HCT116 (cell line): ENCODE measurements at regions not wholly inside any gene's neighbourhood (a gene's known extent, or its start where the extent isn't known, plus 50 kb on each side); places are given as distances from the start of the nearest gene placed in this dataset.

Experiments
- ATAC-seq: fragments of 200-7000 bp; cut with Tn5 transposase; 2 replicates; pipeline ENCODE4 v1.9.1; 2020; ENCODE audit warnings: mild to moderate bottlenecking, moderate library complexity
- BruUV-seq: library from RNA; stranded (reverse); fragments of 400-500 nt; replicated peaks from 2 replicates; lab custom pipeline; 2021; lab: Mats Ljungman, UMichigan
- CTCF ChIA-PET: fragments of 300-600 bp; sonication (Branson Sonifier 250); formaldehyde crosslinking; loops from one replicate; lab custom pipeline; 2021; ENCODE audit warnings: antibody characterized with exemption; lab: Charles Lee
- POLR2A ChIA-PET: fragments of 300-600, 350-600 bp; sonication (Branson Sonifier 250); formaldehyde crosslinking; loops from one replicate; lab custom pipeline; 2021; ENCODE audit warnings: antibody characterized with exemption; lab: Charles Lee
- RAD21 ChIA-PET, 2 experiments: fragments of 300-600 bp; sonication (Branson Sonifier 250); formaldehyde crosslinking; loops; one replicate each; lab custom pipeline; 2023; ENCODE audit warnings: low total read pairs in 2 of 2; ENCODE audit not compliant: uncharacterized antibody in 2 of 2, unreplicated experiment in 2 of 2, low non-redundant PET in 1 of 2; lab: Charles Lee
- DNase-seq: peaks from one replicate; pipeline ENCODE4 v3.0.0-alpha.2; 2010; ENCODE audit warnings: low read depth, low spot score
- H2AFZ ChIP-seq: fragments of 200-600 bp; shearing (Covaris generic), sonication (generic); 2 replicates; pipeline ENCODE4 v1.6.1; 2017; ENCODE audit warnings: low read depth, mixed run types, mixed read lengths, antibody characterized with exemption, low read length; ENCODE audit not compliant: poor library complexity, severe bottlenecking
- H3K27ac ChIP-seq: 2 replicates; pipeline ENCODE4 v1.5.1; 2012; ENCODE audit warnings: low read depth, low read length
- H3K27me3 ChIP-seq: fragments of 200-600 bp; sonication (generic); 2 replicates; pipeline ENCODE4 v1.6.1; 2016; ENCODE audit warnings: mixed run types, low read length, mixed read lengths; ENCODE audit not compliant: insufficient read depth
- H3K36me3 ChIP-seq, 2 experiments: fragments of 200-500 bp in 1 of 2; fragments of 200-600 bp in 1 of 2; sonication (Bioruptor generic) in 1 of 2; sonication (generic) in 1 of 2; 2 replicates each; pipeline versions ENCODE4 v1.5.1 to v1.6.1; 2014 to 2016; ENCODE audit warnings: low read length in 2 of 2, inconsistent platforms in 1 of 2, mixed read lengths in 1 of 2, mixed run types in 1 of 2; ENCODE audit not compliant: insufficient read depth in 2 of 2, control insufficient read depth in 1 of 2
- H3K4me1 ChIP-seq, 2 experiments: fragments of 200-600 bp in 1 of 2; sonication (generic) in 1 of 2; 2 replicates each; pipeline versions ENCODE4 v1.5.1 to v1.6.1; 2012 to 2017; ENCODE audit warnings: low read length in 2 of 2, inconsistent platforms in 1 of 2, mild to moderate bottlenecking in 1 of 2, mixed read lengths in 1 of 2, mixed run types in 1 of 2, moderate library complexity in 1 of 2; ENCODE audit not compliant: insufficient read depth in 2 of 2, control insufficient read depth in 1 of 2
- H3K4me2 ChIP-seq: fragments of 200-600 bp; sonication (generic); 2 replicates; pipeline ENCODE4 v1.6.1; 2017; ENCODE audit warnings: mixed run types, low read length, mixed read lengths
- H3K4me3 ChIP-seq, 2 experiments: fragments of 200-600 bp in 1 of 2; sonication (generic) in 1 of 2; replicated peaks in 1 of 2; 2 replicates each; pipeline ENCODE4 v1.5.1; 2011 to 2016; ENCODE audit warnings: low read length in 2 of 2, control low read depth in 1 of 2, low read depth in 1 of 2, mild to moderate bottlenecking in 1 of 2, mixed read lengths in 1 of 2, mixed run types in 1 of 2
- H3K79me2 ChIP-seq: fragments of 200-600 bp; sonication (generic); 2 replicates; pipeline ENCODE4 v1.6.1; 2017; ENCODE audit warnings: mild to moderate bottlenecking, mixed run types, low read length, moderate library complexity, mixed read lengths; ENCODE audit not compliant: insufficient read depth
- H3K9ac ChIP-seq: fragments of 200-600 bp; sonication (generic); 2 replicates; pipeline ENCODE4 v1.6.1; 2016; ENCODE audit warnings: low read length, mixed read lengths
- H3K9me2 ChIP-seq: fragments of 200-600 bp; sonication (generic), shearing (Covaris generic); 2 replicates; pipeline ENCODE4 v1.6.1; 2017; ENCODE audit warnings: mixed run types, mild to moderate bottlenecking, moderate library complexity; ENCODE audit not compliant: insufficient read depth
- H3K9me3 ChIP-seq, 2 experiments: fragments of 200-500 bp in 1 of 2; fragments of 200-600 bp in 1 of 2; sonication (Bioruptor generic) in 1 of 2; sonication (generic) in 1 of 2; 2 replicates each; pipeline ENCODE4 v1.6.1; 2014 to 2017; ENCODE audit warnings: low read length in 2 of 2, mixed read lengths in 2 of 2, inconsistent platforms in 1 of 2, low read depth in 1 of 2, mild to moderate bottlenecking in 1 of 2, mixed run types in 1 of 2, moderate library complexity in 1 of 2; ENCODE audit not compliant: control insufficient read depth in 1 of 2, insufficient read depth in 1 of 2
- H4K20me1 ChIP-seq: fragments of 200-600 bp; sonication (generic), shearing (Covaris generic); 2 replicates; pipeline ENCODE4 v1.6.1; 2017; ENCODE audit warnings: mixed run types, mild to moderate bottlenecking, moderate library complexity; ENCODE audit not compliant: insufficient read depth
- ATF3 ChIP-seq: IDR thresholded peaks from 2 replicates; pipeline ENCODE4 v1.6.1; 2012
- CBX3 ChIP-seq: IDR thresholded peaks from 2 replicates; pipeline ENCODE4 v1.6.1; 2012; ENCODE audit warnings: low read depth
- CEBPB ChIP-seq: IDR thresholded peaks from 2 replicates; pipeline ENCODE4 v1.6.1; 2012; ENCODE audit warnings: low read depth
- CTCF ChIP-seq, 3 experiments: fragments of 200-600 bp in 1 of 3; sonication (generic) in 1 of 3; IDR thresholded peaks in 2 of 3; conservative IDR thresholded peaks in 1 of 3; 2 replicates each; pipeline ENCODE4 v1.5.1; 2012 to 2017; ENCODE audit warnings: low read depth in 2 of 3, low read length in 2 of 3, antibody characterized with exemption in 1 of 3, borderline replicate concordance in 1 of 3, control low read depth in 1 of 3, mild to moderate bottlenecking in 1 of 3, mixed read lengths in 1 of 3, mixed run types in 1 of 3, moderate library complexity in 1 of 3; ENCODE audit not compliant: insufficient read depth in 1 of 3
- ELF1 ChIP-seq: IDR thresholded peaks from 2 replicates; pipeline ENCODE4 v1.6.1; 2012; ENCODE audit warnings: low read depth, borderline replicate concordance
- EZH2phosphoT487 ChIP-seq: fragments of 200-600 bp; IDR thresholded peaks from 2 replicates; pipeline ENCODE4 v1.6.1; 2018; ENCODE audit warnings: antibody characterized with exemption, borderline replicate concordance
- FOSL1 ChIP-seq: IDR thresholded peaks from 2 replicates; pipeline ENCODE4 v1.6.1; 2012; ENCODE audit warnings: low read depth
- JUND ChIP-seq: IDR thresholded peaks from 2 replicates; pipeline ENCODE4 v1.6.1; 2012
- MAX ChIP-seq: IDR thresholded peaks from 2 replicates; pipeline ENCODE4 v1.6.1; 2012
- POLR2A ChIP-seq: IDR thresholded peaks from 2 replicates; pipeline ENCODE4 v1.7.0; 2011; ENCODE audit warnings: borderline replicate concordance; ENCODE audit not compliant: insufficient read depth, insufficient read length; ENCODE audit errors: extremely low read depth
- POLR2AphosphoS5 ChIP-seq: IDR thresholded peaks from 2 replicates; pipeline ENCODE4 v1.6.1; 2011; ENCODE audit warnings: mild to moderate bottlenecking, low read depth, low read length, moderate library complexity
- RAD21 ChIP-seq: IDR thresholded peaks from 2 replicates; pipeline ENCODE4 v1.6.1; 2012; ENCODE audit warnings: low read depth, mild to moderate bottlenecking
- REST ChIP-seq: IDR thresholded peaks from 2 replicates; pipeline ENCODE4 v1.6.1; 2012; ENCODE audit warnings: low read depth
- SP1 ChIP-seq: IDR thresholded peaks from 2 replicates; pipeline ENCODE4 v1.6.1; 2012; ENCODE audit warnings: low read depth
- SRF ChIP-seq: IDR thresholded peaks from 2 replicates; pipeline ENCODE4 v1.6.1; 2012; ENCODE audit warnings: low read depth
- TCF7L2 ChIP-seq: IDR thresholded peaks from 2 replicates; pipeline ENCODE4 v1.7.0; 2011; ENCODE audit warnings: borderline replicate concordance, inconsistent platforms; ENCODE audit not compliant: insufficient read depth, insufficient read length; ENCODE audit errors: extremely low read depth
- YY1 ChIP-seq: IDR thresholded peaks from 2 replicates; pipeline ENCODE4 v1.6.1; 2011; ENCODE audit warnings: low read length, low read depth, moderate library complexity, mild to moderate bottlenecking; ENCODE audit not compliant: insufficient replicate concordance; ENCODE audit errors: extremely low read depth
- ZFX ChIP-seq: fragments of 450-650 bp; IDR thresholded peaks from 2 replicates; pipeline ENCODE4 v1.6.1; 2017
- ZNF274 ChIP-seq: fragments of 200-500 bp; sonication (Bioruptor generic); IDR thresholded peaks from 2 replicates; pipeline ENCODE4 v1.6.1; 2014; ENCODE audit warnings: mild to moderate bottlenecking, low read depth, low read length, inconsistent platforms
- intact Hi-C: fragments of 100-400 bp; cut with micrococcal nuclease; formaldehyde crosslinking; loops from 2 replicates; pipeline ENCODE4 v1.10.0; 2022

GRCh38 chr5:3842591-3842990 is 247.0 kb downstream of the IRX1 start:
- ChIA-PET POLR2A (no interaction called here), RAD21 (no interaction called here), CTCF (no interaction called here)
- TF ChIP-seq SRF, result no peak
- no peak for TF ChIP-seq REST
- no peak for TF ChIP-seq ELF1
- TF ChIP-seq SP1, result no peak
- TF ChIP-seq RAD21, result no peak
- TF ChIP-seq CBX3, result no peak
- no peak for TF ChIP-seq MAX
- TF ChIP-seq FOSL1, result no peak
- TF ChIP-seq YY1, result no peak
- TF ChIP-seq EZH2phosphoT487, result no peak
- TF ChIP-seq POLR2AphosphoS5, result no peak
- no peak for TF ChIP-seq TCF7L2
- TF ChIP-seq CTCF (IDR thresholded peaks at IDR 0.05 in 2 of 3, conservative IDR thresholded peaks at IDR 0.05 in 1 of 3; ENCODE audit: borderline replicate concordance in 1 of 3, insufficient read depth in 1 of 3, low read depth in 2 of 3, low read length in 2 of 3), result no peak
- no peak for TF ChIP-seq ATF3
- TF ChIP-seq JUND, result no peak
- TF ChIP-seq ZNF274, result no peak
- TF ChIP-seq POLR2A, result no peak
- TF ChIP-seq CEBPB, result no peak
- no peak for TF ChIP-seq ZFX
- Histone ChIP-seq H3K4me1 (no peaks in the 10 kb centered on the region), H2AFZ (no peak overlapping the region), H4K20me1 (no peaks in the 10 kb centered on the region), H3K36me3 (no peaks in the 10 kb centered on the region), H3K27ac (no peak overlapping the region), H3K4me2 (no peak overlapping the region), H3K9me3 (peaks cover 2 to 36% of the 10 kb centered on the region in 2 experiments; a peak in 2 of 4 replicates), H3K4me3 (no peak overlapping the region), H3K27me3 (no peaks in the 10 kb centered on the region), H3K79me2 (no peaks in the 10 kb centered on the region), H3K9me2 (no peaks in the 10 kb centered on the region), H3K9ac (no peak overlapping the region)
- no peak for ATAC-seq
- DNase-seq, result no peak
- intact Hi-C loops, result no loop called here
- BruUV-seq, result no TSS peak
